Panc1 (cell line): ENCODE measurements at regions not wholly inside any gene's neighbourhood (a gene's known extent, or its start where the extent isn't known, plus 50 kb on each side); places are given as distances from the start of the nearest gene placed in this dataset.

Source experiments
- ATAC-seq: fragments of 200-7000 bp; cut with Tn5 transposase; 2 replicates; pipeline ENCODE4 v1.9.1; 2020; ENCODE audit warnings: mild to moderate bottlenecking, moderate library complexity
- BruUV-seq: library from RNA; stranded (reverse); fragments of 400-500 nt; replicated peaks from 2 replicates; lab custom pipeline; 2021; lab: Mats Ljungman, UMichigan
- CTCF ChIA-PET: fragments of 300-600 bp; sonication (Branson Sonifier 250); formaldehyde crosslinking; loops from one replicate; lab custom pipeline; 2022; ENCODE audit warnings: antibody characterized with exemption; lab: Charles Lee
- POLR2A ChIA-PET: fragments of 300-600 bp; sonication (Branson Sonifier 250); formaldehyde crosslinking; loops from one replicate; lab custom pipeline; 2022; ENCODE audit warnings: antibody characterized with exemption; lab: Charles Lee
- DNase-seq: peaks from one replicate; pipeline ENCODE4 v3.0.0-alpha.2; 2010; ENCODE audit warnings: low read depth, low spot score
- H3K27ac ChIP-seq: 2 replicates; pipeline ENCODE4 v1.5.1; 2011; ENCODE audit warnings: mild to moderate bottlenecking, low read length, inconsistent platforms
- H3K27me3 ChIP-seq: fragments of 200-500 bp; sonication (Bioruptor generic); 2 replicates; pipeline ENCODE4 v1.6.0; 2014; ENCODE audit warnings: low read length, inconsistent platforms; ENCODE audit not compliant: control insufficient read depth, insufficient read depth
- H3K36me3 ChIP-seq: fragments of 200-500 bp; sonication (Bioruptor generic); 2 replicates; pipeline ENCODE4 v1.5.1; 2014; ENCODE audit warnings: inconsistent platforms, mild to moderate bottlenecking, low read length, moderate library complexity; ENCODE audit not compliant: control insufficient read depth, insufficient read depth
- H3K4me1 ChIP-seq: 2 replicates; pipeline ENCODE4 v1.5.1; 2011; ENCODE audit warnings: inconsistent platforms, mild to moderate bottlenecking, low read length, moderate library complexity; ENCODE audit not compliant: control insufficient read depth, insufficient read depth
- H3K4me3 ChIP-seq, 2 experiments: 2 replicates each; pipeline ENCODE4 v1.5.1; 2011 to 2012; ENCODE audit warnings: low read depth in 2 of 2, low read length in 2 of 2, mild to moderate bottlenecking in 2 of 2, inconsistent platforms in 1 of 2, moderate library complexity in 1 of 2
- H3K9me3 ChIP-seq: fragments of 200-500 bp; sonication (Bioruptor generic); 2 replicates; pipeline ENCODE4 v1.5.1; 2014; ENCODE audit warnings: low read depth, mild to moderate bottlenecking, inconsistent platforms, low read length, moderate library complexity; ENCODE audit not compliant: control insufficient read depth, insufficient read depth
- CTCF ChIP-seq: fragments of 450-650 bp; IDR thresholded peaks from 2 replicates; pipeline ENCODE4 v1.5.1; 2017; ENCODE audit warnings: mild to moderate bottlenecking
- POLR2AphosphoS5 ChIP-seq: IDR thresholded peaks from 2 replicates; pipeline ENCODE4 v1.6.1; 2012; ENCODE audit warnings: mild to moderate bottlenecking, low read depth, low read length, moderate library complexity
- REST ChIP-seq, 2 experiments: IDR thresholded peaks; 2 replicates each; pipeline ENCODE4 v1.6.1; 2011 to 2012; ENCODE audit warnings: low read depth in 2 of 2, control low read depth in 1 of 2, low read length in 1 of 2, mild to moderate bottlenecking in 1 of 2, moderate library complexity in 1 of 2; ENCODE audit not compliant: insufficient read depth in 1 of 2
- SIN3A ChIP-seq: IDR thresholded peaks from 2 replicates; pipeline ENCODE4 v1.6.1; 2012; ENCODE audit warnings: low read depth, mild to moderate bottlenecking, low read length, moderate library complexity, borderline replicate concordance; ENCODE audit not compliant: insufficient read depth
- TCF7L2 ChIP-seq: IDR thresholded peaks from 2 replicates; pipeline ENCODE4 v1.6.1; 2011; ENCODE audit warnings: mild to moderate bottlenecking, low read depth, low read length, inconsistent platforms
- in situ Hi-C: cut with HindIII; loops from 2 replicates; pipeline ENCODE4 v1.10.0; 2016; ENCODE audit warnings: low sequenced_read_pairs, low pct_unique_long_range_greater_than_20kb
- intact Hi-C: fragments of 100-400 bp; cut with micrococcal nuclease; formaldehyde crosslinking; loops from one replicate; pipeline ENCODE4 v1.10.0; 2022; ENCODE audit not compliant: unreplicated experiment

- BruUV-seq: no TSS peak
- Histone ChIP-seq H3K9me3 (no peaks in the 10 kb centered on the region), H3K36me3 (no peaks in the 10 kb centered on the region), H3K4me1 (no peaks in the 10 kb centered on the region), H3K27ac (no peak overlapping the region), H3K27me3 (no peaks in the 10 kb centered on the region), H3K4me3 (no peak overlapping the region)
- in situ Hi-C loops (no loop called here), intact Hi-C loops (no loop called here)
- DNase-seq: no peak
- ChIA-PET CTCF (no interaction called here), POLR2A (no interaction called here)
- no peak for ATAC-seq
- TF ChIP-seq TCF7L2: no peak
- no peak for TF ChIP-seq REST (IDR thresholded peaks at IDR 0.05; ENCODE audit: insufficient read depth in 1 of 2, low read depth in 2 of 2, low read length in 1 of 2)
- TF ChIP-seq SIN3A: no peak
- no peak for TF ChIP-seq CTCF
- no peak for TF ChIP-seq POLR2AphosphoS5
Observed at GRCh38 chr15:61640756-61641155, 411.7 kb upstream of the RORA start.

GRCh38 chr15:61639491-61639890 is 410.4 kb upstream of the RORA start:
- TF ChIP-seq SIN3A: no peak
- no peak for TF ChIP-seq REST (IDR thresholded peaks at IDR 0.05; ENCODE audit: insufficient read depth in 1 of 2, low read depth in 2 of 2, low read length in 1 of 2)
- TF ChIP-seq CTCF: no peak
- TF ChIP-seq POLR2AphosphoS5: no peak
- TF ChIP-seq TCF7L2: no peak
- DNase-seq (no peak), ATAC-seq (no peak)
- Histone ChIP-seq H3K4me3 (no peak overlapping the region), H3K9me3 (no peaks in the 10 kb centered on the region), H3K36me3 (no peaks in the 10 kb centered on the region), H3K4me1 (no peaks in the 10 kb centered on the region), H3K27ac (no peak overlapping the region), H3K27me3 (no peaks in the 10 kb centered on the region)
- CTCF ChIA-PET: no interaction called here
- BruUV-seq: no TSS peak
- POLR2A ChIA-PET: no interaction called here
- intact Hi-C loops: no loop called here
- in situ Hi-C loops: no loop called here
